Lower lobe of right lung (tissue), 2 donors: ENCODE measurements at regions not wholly inside any gene's neighbourhood (a gene's known extent, or its start where the extent isn't known, plus 50 kb on each side); places are given as distances from the start of the nearest gene placed in this dataset.

ENCODE experiments used
- ATAC-seq, 2 donors: fragments of 200-7000 bp; cut with Tn5 transposase; one replicate each; pipeline ENCODE4 v1.9.1; 2020 to 2022; ENCODE audit warnings: mild to moderate bottlenecking in 2 of 2, moderate library complexity in 2 of 2
- DNase-seq: peaks from one replicate; pipeline ENCODE4 v3.0.0-alpha.2; 2020
- H3K27ac ChIP-seq: fragments of 200-600 bp; one replicate; pipeline ENCODE4 v1.8.0; 2022
- H3K27me3 ChIP-seq: fragments of 200-600 bp; one replicate; pipeline ENCODE4 v1.8.0; 2022; ENCODE audit warnings: low read depth
- H3K36me3 ChIP-seq: fragments of 200-600 bp; one replicate; pipeline ENCODE4 v1.8.0; 2022; ENCODE audit warnings: mild to moderate bottlenecking
- H3K4me1 ChIP-seq: fragments of 200-600 bp; one replicate; pipeline ENCODE4 v1.8.0; 2022
- H3K4me3 ChIP-seq: fragments of 200-600 bp; one replicate; pipeline ENCODE4 v1.8.0; 2022; ENCODE audit warnings: mild to moderate bottlenecking
- H3K9me3 ChIP-seq: fragments of 200-600 bp; one replicate; pipeline ENCODE4 v1.8.0; 2022
- intact Hi-C: fragments of 100-400 bp; cut with DNase I; formaldehyde crosslinking; loops from one replicate; pipeline ENCODE4 v1.11.0; 2022
- TF ChIP-seq, protein P1 (sequence below): fragments of 200-600 bp; IDR thresholded peaks from one replicate; pipeline ENCODE4 v1.8.0; 2022; ENCODE audit warnings: antibody characterized with exemption, mild to moderate bottlenecking
- donor health status: DM: no; HTN: yes; CAD: no; lungs with severe emphysema.

DNA sequence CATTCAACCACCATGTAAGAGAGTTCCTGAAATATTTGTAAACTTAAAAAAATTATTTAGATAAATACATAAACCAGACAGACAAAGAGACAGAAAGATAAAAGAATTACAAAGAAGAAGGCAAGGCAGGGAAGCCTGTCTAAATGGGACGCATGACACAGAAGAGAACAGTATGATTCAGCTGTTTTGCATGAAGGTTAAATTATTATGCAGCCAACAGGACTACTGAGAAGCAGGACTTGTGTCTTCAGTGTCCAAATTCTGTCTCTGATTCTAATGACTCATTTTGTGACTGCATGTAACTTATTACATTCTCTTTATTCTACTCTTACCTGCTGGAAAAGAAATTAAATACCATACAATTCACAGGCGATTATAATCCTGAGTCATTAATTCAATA lies 340.4 kb upstream of the KCNMB2 start:
- TF ChIP-seq, protein P1, sequence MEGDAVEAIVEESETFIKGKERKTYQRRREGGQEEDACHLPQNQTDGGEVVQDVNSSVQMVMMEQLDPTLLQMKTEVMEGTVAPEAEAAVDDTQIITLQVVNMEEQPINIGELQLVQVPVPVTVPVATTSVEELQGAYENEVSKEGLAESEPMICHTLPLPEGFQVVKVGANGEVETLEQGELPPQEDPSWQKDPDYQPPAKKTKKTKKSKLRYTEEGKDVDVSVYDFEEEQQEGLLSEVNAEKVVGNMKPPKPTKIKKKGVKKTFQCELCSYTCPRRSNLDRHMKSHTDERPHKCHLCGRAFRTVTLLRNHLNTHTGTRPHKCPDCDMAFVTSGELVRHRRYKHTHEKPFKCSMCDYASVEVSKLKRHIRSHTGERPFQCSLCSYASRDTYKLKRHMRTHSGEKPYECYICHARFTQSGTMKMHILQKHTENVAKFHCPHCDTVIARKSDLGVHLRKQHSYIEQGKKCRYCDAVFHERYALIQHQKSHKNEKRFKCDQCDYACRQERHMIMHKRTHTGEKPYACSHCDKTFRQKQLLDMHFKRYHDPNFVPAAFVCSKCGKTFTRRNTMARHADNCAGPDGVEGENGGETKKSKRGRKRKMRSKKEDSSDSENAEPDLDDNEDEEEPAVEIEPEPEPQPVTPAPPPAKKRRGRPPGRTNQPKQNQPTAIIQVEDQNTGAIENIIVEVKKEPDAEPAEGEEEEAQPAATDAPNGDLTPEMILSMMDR, result no peak
- intact Hi-C loops, result no loop called here

DNA sequence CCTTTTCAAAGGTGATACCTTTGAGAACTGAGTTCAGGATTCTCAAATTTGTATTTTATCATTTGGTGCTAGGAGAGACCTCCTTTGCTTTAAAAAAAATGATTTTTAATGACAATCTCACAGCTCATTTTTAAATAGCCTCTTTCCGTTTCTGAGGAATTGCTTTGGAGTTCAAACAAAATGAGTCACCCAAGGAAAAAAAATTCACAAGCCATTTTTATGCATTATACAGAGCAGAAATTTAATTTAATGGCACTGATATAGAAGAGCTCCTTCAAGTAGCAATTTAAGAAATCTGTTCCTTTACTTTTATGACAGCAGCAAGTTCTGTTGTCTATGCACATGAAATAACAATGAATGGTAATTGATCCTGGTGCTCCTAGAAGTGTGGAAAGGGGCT lies 337.9 kb upstream of the KCNMB2 start:
- Histone ChIP-seq H3K9me3 (no peaks in the 10 kb centered on the region), H3K4me1 (peaks cover 4% of the 10 kb centered on the region), H3K27ac (no peak overlapping the region), H3K27me3 (no peaks in the 10 kb centered on the region), H3K4me3 (no peak overlapping the region), H3K36me3 (no peaks in the 10 kb centered on the region)
- ATAC-seq (no peak), DNase-seq (no peak)
- TF ChIP-seq, protein P1, result no peak
- intact Hi-C loops, result no loop called here

More for the DNA sequence above, 340.4 kb upstream of the KCNMB2 start:
- no peaks in the 10 kb centered on the region for H3K4me1 ChIP-seq
- DNase-seq, result no peak
- no peaks in the 10 kb centered on the region for H3K27me3 ChIP-seq
- no peaks in the 10 kb centered on the region for H3K36me3 ChIP-seq
- no peaks in the 10 kb centered on the region for H3K9me3 ChIP-seq
- H3K27ac ChIP-seq, result no peak overlapping the region
- no peak for ATAC-seq
- H3K4me3 ChIP-seq, result no peak overlapping the region

DNA sequence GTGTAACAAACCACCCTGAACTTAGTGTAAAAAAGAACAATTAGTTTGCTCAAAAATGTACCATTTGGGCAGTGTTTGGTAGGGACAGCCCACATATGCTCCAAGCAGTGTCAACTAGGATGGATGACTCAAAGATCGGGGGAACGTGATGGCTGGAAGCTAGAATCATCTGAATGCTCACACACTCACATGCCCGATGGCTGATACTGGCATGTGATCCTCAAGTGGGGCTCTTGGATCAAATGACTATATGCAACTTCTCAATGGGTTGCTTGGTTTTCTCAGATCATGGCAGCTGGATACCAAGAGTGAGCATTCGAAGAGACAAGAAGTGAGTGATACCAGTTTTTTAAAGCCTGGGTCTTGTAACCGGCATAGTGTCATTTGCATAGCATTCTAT lies 335.9 kb upstream of the KCNMB2 start:
- DNase-seq (no peak), ATAC-seq (no peak)
- H3K27ac ChIP-seq, result no peak overlapping the region
- H3K36me3 ChIP-seq, result no peaks in the 10 kb centered on the region
- no peak overlapping the region for H3K4me3 ChIP-seq
- no peaks in the 10 kb centered on the region for H3K27me3 ChIP-seq
- H3K9me3 ChIP-seq, result no peaks in the 10 kb centered on the region
- intact Hi-C loops, result no loop called here
- TF ChIP-seq, protein P1, result no peak
- peaks cover 4% of the 10 kb centered on the region for H3K4me1 ChIP-seq

DNA sequence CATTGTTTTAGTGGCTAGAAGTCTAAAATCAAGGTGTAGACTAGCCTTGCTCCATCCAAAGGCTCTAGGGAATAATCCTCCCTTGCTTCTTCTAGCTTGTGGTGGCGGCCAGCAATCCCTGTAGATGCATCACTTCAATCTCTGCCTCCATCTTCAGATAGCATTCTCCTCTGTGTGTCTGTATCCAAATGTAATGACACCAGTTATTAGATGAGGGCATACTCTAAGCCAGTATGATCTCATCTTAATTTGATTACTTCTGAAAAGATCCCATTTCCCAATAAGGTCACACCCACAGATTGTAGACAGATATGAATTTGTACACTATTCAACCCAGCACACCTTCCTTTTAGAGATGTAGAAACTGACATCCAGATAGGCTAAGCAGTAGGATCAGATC lies 334.5 kb upstream of the KCNMB2 start:
- ATAC-seq, result no peak
- TF ChIP-seq, protein P1, result no peak

DNA sequence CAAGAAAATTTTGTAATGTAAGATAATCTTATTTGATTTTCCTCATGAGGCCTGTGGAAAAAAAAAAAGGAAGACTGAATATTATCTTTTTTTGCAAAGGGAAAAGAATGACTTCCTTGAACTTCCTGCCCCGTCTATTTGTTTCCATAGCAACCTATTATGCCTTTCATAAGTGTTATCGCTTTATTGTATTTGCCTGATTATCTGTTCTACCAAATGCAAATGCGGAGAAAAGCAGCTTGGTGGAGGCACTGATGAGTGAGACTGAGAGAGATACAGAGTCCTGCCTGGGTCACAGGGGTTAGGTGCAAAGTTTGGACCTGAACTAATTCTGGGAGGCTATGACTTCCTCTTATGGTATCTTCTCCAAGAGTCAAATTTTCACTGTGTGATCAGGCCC lies 334.0 kb upstream of the KCNMB2 start:
- Histone ChIP-seq H3K36me3 (no peaks in the 10 kb centered on the region), H3K4me1 (peaks cover 4% of the 10 kb centered on the region), H3K27me3 (no peaks in the 10 kb centered on the region), H3K4me3 (no peak overlapping the region), H3K9me3 (no peaks in the 10 kb centered on the region), H3K27ac (no peak overlapping the region)
- TF ChIP-seq, protein P1, result no peak
- no peak for ATAC-seq
- DNase-seq, result no peak
- intact Hi-C loops, result no loop called here

More for the DNA sequence above, 334.5 kb upstream of the KCNMB2 start:
- Histone ChIP-seq H3K27me3 (no peaks in the 10 kb centered on the region), H3K9me3 (no peaks in the 10 kb centered on the region), H3K4me1 (peaks cover 4% of the 10 kb centered on the region), H3K27ac (no peak overlapping the region), H3K36me3 (no peaks in the 10 kb centered on the region), H3K4me3 (no peak overlapping the region)
- intact Hi-C loops, result no loop called here
- no peak for DNase-seq

DNA sequence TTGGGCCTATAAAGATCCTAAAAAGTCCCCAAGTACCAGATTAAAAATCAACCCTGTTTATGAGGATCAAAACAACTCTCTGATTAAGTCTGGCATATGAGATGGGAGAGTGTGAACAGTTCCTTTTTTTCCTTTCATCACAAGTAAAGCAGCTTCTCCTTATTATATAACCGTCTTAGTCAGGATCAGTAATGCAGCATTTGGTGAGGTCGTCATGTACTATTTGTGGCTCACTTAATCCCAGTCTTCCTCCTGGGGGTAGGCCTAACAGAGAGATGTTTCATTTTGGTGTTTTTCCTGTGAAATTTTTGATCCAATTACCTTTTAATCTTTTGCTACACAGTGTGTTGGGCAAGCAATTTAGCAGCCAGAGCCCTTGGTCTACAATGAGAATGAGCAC lies 333.1 kb upstream of the KCNMB2 start:
- no peak overlapping the region for H3K27ac ChIP-seq
- no peak for ATAC-seq

More for the DNA sequence above, 333.1 kb upstream of the KCNMB2 start:
- no peaks in the 10 kb centered on the region for H3K27me3 ChIP-seq
- intact Hi-C loops, result no loop called here
- no peaks in the 10 kb centered on the region for H3K36me3 ChIP-seq
- no peak for DNase-seq
- peaks cover 4% of the 10 kb centered on the region for H3K4me1 ChIP-seq
- no peak overlapping the region for H3K4me3 ChIP-seq
- no peaks in the 10 kb centered on the region for H3K9me3 ChIP-seq
- TF ChIP-seq, protein P1, result no peak
